GM19043 (cell line): ENCODE measurements at regions not wholly inside any gene's neighbourhood (a gene's known extent, or its start where the extent isn't known, plus 50 kb on each side); places are given as distances from the start of the nearest gene placed in this dataset.

Experiments used
- ATAC-seq: cut with Tn5 transposase; IDR thresholded peaks from one replicate; pipeline ENCODE4 v1.9.1; 2021; ENCODE audit warnings: low read depth; ENCODE audit not compliant: unreplicated experiment

GRCh38 chr13:44116562-44117332, 237.0 kb downstream of the LACC1 start:
- no peak for ATAC-seq

GRCh38 chr13:44117351-44117750, 237.6 kb downstream of the LACC1 start:
- ATAC-seq, result no peak

- ATAC-seq, result no peak
Measured at GRCh38 chr13:44117816-44118215, 238.1 kb downstream of the LACC1 start.

- no peak for ATAC-seq
Measured at GRCh38 chr13:44118881-44119280, 239.2 kb downstream of the LACC1 start.

GRCh38 chr13:44120043-44120442, 240.3 kb downstream of the LACC1 start:
- no peak for ATAC-seq

- ATAC-seq, result no peak
Measured at GRCh38 chr13:44120849-44121755, 241.4 kb downstream of the LACC1 start.

- no peak for ATAC-seq
Measured at GRCh38 chr13:44124352-44124751, 244.6 kb downstream of the LACC1 start.

GRCh38 chr13:44125943-44126469, 246.3 kb downstream of the LACC1 start:
- ATAC-seq, result no peak

- ATAC-seq, result no peak
Measured at GRCh38 chr13:44128552-44129001, 245.0 kb upstream of the SERP2 start.

- no peak for ATAC-seq
Measured at GRCh38 chr13:44129418-44129817, 244.2 kb upstream of the SERP2 start.

GRCh38 chr13:44131069-44131614, 242.5 kb upstream of the SERP2 start:
- no peak for ATAC-seq

- no peak for ATAC-seq
Measured at GRCh38 chr13:44132710-44133109, 240.9 kb upstream of the SERP2 start.

- ATAC-seq, result no peak
Measured at GRCh38 chr13:44133626-44134025, 240.0 kb upstream of the SERP2 start.

- no peak for ATAC-seq
Measured at GRCh38 chr13:44135566-44135965, 238.1 kb upstream of the SERP2 start.

- no peak for ATAC-seq
Measured at GRCh38 chr13:44136696-44137268, 236.8 kb upstream of the SERP2 start.

GRCh38 chr13:44137466-44137865, 236.2 kb upstream of the SERP2 start:
- ATAC-seq, result no peak

- no peak for ATAC-seq
Measured at GRCh38 chr13:44140146-44140545, 233.5 kb upstream of the SERP2 start.

- ATAC-seq, result no peak
Measured at GRCh38 chr13:44140888-44141724, 232.5 kb upstream of the SERP2 start.

- peak; percentile 100 for ATAC-seq
Measured at GRCh38 chr13:44141725-44142539, 231.7 kb upstream of the SERP2 start.
